H1 (cell line): ENCODE measurements at regions not wholly inside any gene's neighbourhood (a gene's known extent, or its start where the extent isn't known, plus 50 kb on each side); places are given as distances from the start of the nearest gene placed in this dataset.

Experiments used
- GTF2F1 ChIP-seq: IDR thresholded peaks from 2 replicates; pipeline ENCODE4 v1.6.1; 2012; ENCODE audit warnings: low read depth, low read length, improper control_type of control experiment, borderline replicate concordance
- NANOG ChIP-seq: IDR thresholded peaks from 2 replicates; pipeline ENCODE4 v1.6.1; 2011; ENCODE audit warnings: low read length, low read depth, mild to moderate bottlenecking, inconsistent platforms; ENCODE audit not compliant: insufficient read depth, poor library complexity, severe bottlenecking
- SIRT6 ChIP-seq: IDR thresholded peaks from one replicate; pipeline ENCODE4 v1.7.1; 2012; ENCODE audit warnings: low read length, inconsistent platforms
- SUZ12 ChIP-seq: fragments of 200-600 bp; sonication (generic); IDR thresholded peaks from 2 replicates; pipeline ENCODE4 v1.6.1; 2012; ENCODE audit warnings: mild to moderate bottlenecking, inconsistent platforms, low read length, moderate library complexity, mixed read lengths

DNA sequence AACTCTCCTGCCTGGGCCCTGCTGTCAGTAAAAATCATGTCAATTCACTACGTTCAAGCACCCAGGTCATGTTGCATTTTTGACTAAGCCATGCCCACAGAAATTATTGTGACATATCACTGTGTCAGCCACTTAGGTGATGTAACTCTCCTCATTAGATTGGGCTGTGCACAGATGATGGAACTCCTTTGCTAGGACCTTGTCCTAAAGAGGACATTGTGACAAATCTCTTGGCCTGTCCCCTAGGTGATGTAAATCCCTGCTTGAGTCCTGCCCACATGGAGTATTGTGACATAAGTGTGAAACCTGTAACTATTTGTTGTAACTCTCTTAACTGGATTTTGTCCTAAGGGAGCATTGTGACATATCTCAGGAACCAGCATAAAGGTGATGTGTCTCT, 848.3 kb upstream of the TSPY4 start (continued):
- TF ChIP-seq GTF2F1 (no peak), NANOG (no peak), SUZ12 (no peak), SIRT6 (no peak)
- TF ChIP-seq, all 59 proteins: peak for 0
